ENCODE measurements at regions not wholly inside any gene's neighbourhood (a gene's known extent, or its start where the extent isn't known, plus 50 kb on each side); places are given as distances from the start of the nearest gene placed in this dataset.

- TF ChIP-seq POLR2AphosphoS5 (IDR thresholded peaks at IDR 0.05) (no peak), CTCF (IDR thresholded peaks at IDR 0.05) (no peak)
Measured at GRCh38 chr3:76900596-76900995, 139.3 kb upstream of the ROBO2 start.

Measured in transverse colon (tissue), 4 donors.